H9 (cell line): ENCODE measurements at regions not wholly inside any gene's neighbourhood (a gene's known extent, or its start where the extent isn't known, plus 50 kb on each side); places are given as distances from the start of the nearest gene placed in this dataset.

Source experiments
- DNase-seq: peaks from one replicate; pipeline ENCODE4 v3.0.0-alpha.2; 2017
- H2AFZ ChIP-seq: one replicate; pipeline ENCODE4 v1.6.1; 2013; ENCODE audit warnings: mild to moderate bottlenecking, low read length, control low read depth, moderate library complexity
- H2AK5ac ChIP-seq: 2 replicates; pipeline ENCODE4 v1.6.1; 2013; ENCODE audit warnings: low read length, control low read depth, mixed read lengths; ENCODE audit not compliant: insufficient read length
- H2BK120ac ChIP-seq: one replicate; pipeline ENCODE4 v1.6.1; 2013; ENCODE audit warnings: low read depth, mild to moderate bottlenecking, low read length, control low read depth, inconsistent platforms; ENCODE audit not compliant: poor library complexity, severe bottlenecking
- H2BK12ac ChIP-seq: 2 replicates; pipeline ENCODE4 v1.6.1; 2013; ENCODE audit warnings: low read length, control low read depth, mixed read lengths, low read depth; ENCODE audit not compliant: insufficient read length
- H2BK15ac ChIP-seq: 2 replicates; pipeline ENCODE4 v1.6.1; 2013; ENCODE audit warnings: low read depth, low read length, control low read depth
- H2BK20ac ChIP-seq: one replicate; pipeline ENCODE4 v1.6.1; 2013; ENCODE audit warnings: low read depth, mild to moderate bottlenecking, low read length, control low read depth, inconsistent platforms; ENCODE audit not compliant: poor library complexity, severe bottlenecking
- H2BK5ac ChIP-seq: 2 replicates; pipeline ENCODE4 v1.6.1; 2013; ENCODE audit warnings: low read length, control low read depth, mixed read lengths; ENCODE audit not compliant: insufficient read length
- H3K14ac ChIP-seq: 2 replicates; pipeline ENCODE4 v1.6.1; 2013; ENCODE audit warnings: low read length, control low read depth; ENCODE audit not compliant: insufficient read depth
- H3K18ac ChIP-seq: 2 replicates; pipeline ENCODE4 v1.6.1; 2013; ENCODE audit warnings: low read depth, mild to moderate bottlenecking, mixed read lengths, low read length, control low read depth; ENCODE audit not compliant: insufficient read length
- H3K23ac ChIP-seq: 2 replicates; pipeline ENCODE4 v1.6.1; 2013; ENCODE audit warnings: low read length, control low read depth, mixed read lengths, low read depth; ENCODE audit not compliant: insufficient read length
- H3K23me2 ChIP-seq: 2 replicates; pipeline ENCODE4 v1.6.1; 2013; ENCODE audit warnings: low read depth, mild to moderate bottlenecking, mixed read lengths, low read length, control low read depth; ENCODE audit not compliant: insufficient read length, poor library complexity, severe bottlenecking
- H3K27ac ChIP-seq: 2 replicates; pipeline ENCODE4 v1.5.1; 2013; ENCODE audit warnings: low read length, control low read depth, mixed read lengths, low read depth; ENCODE audit not compliant: insufficient read length
- H3K27me3 ChIP-seq: 2 replicates; pipeline ENCODE4 v1.6.1; 2013; ENCODE audit warnings: low read length, control low read depth, inconsistent platforms; ENCODE audit not compliant: insufficient read depth
- H3K4ac ChIP-seq: 2 replicates; pipeline ENCODE4 v1.6.1; 2013; ENCODE audit warnings: low read depth, mild to moderate bottlenecking, control low read depth, inconsistent platforms, low read length, moderate library complexity
- H3K4me1 ChIP-seq: 2 replicates; pipeline ENCODE4 v1.6.1; 2013; ENCODE audit warnings: low read length, control low read depth, inconsistent platforms; ENCODE audit not compliant: insufficient read depth
- H3K4me2 ChIP-seq: 2 replicates; pipeline ENCODE4 v1.6.1; 2013; ENCODE audit warnings: low read length, control low read depth, mixed read lengths; ENCODE audit not compliant: insufficient read length, insufficient read depth
- H3K56ac ChIP-seq: 2 replicates; pipeline ENCODE4 v1.6.1; 2013; ENCODE audit warnings: low read depth, mild to moderate bottlenecking, mixed read lengths, low read length, control low read depth; ENCODE audit not compliant: insufficient read length
- H3K79me1 ChIP-seq: 2 replicates; pipeline ENCODE4 v1.6.1; 2013; ENCODE audit warnings: low read depth, mild to moderate bottlenecking, moderate library complexity, low read length, control low read depth, inconsistent platforms; ENCODE audit not compliant: insufficient read depth, poor library complexity, severe bottlenecking
- H3K79me2 ChIP-seq: 2 replicates; pipeline ENCODE4 v1.6.1; 2013; ENCODE audit warnings: low read length, control low read depth, inconsistent platforms; ENCODE audit not compliant: insufficient read depth
- H3K9ac ChIP-seq: 2 replicates; pipeline ENCODE4 v1.6.1; 2013; ENCODE audit warnings: low read length, control low read depth, mixed read lengths; ENCODE audit not compliant: insufficient read length; ENCODE audit errors: extremely low read depth
- H3K9me3 ChIP-seq: one replicate; pipeline ENCODE4 v1.6.1; 2013; ENCODE audit warnings: low read depth, low read length, inconsistent platforms; ENCODE audit not compliant: control insufficient read depth
- H3T11ph ChIP-seq: one replicate; pipeline ENCODE4 v1.6.1; 2013; ENCODE audit warnings: mild to moderate bottlenecking, low read length, control low read depth, inconsistent platforms
- H4K20me1 ChIP-seq: one replicate; pipeline ENCODE4 v1.6.1; 2013; ENCODE audit not compliant: control insufficient read depth, insufficient read length, insufficient read depth
- H4K5ac ChIP-seq: 2 replicates; pipeline ENCODE4 v1.6.1; 2013; ENCODE audit warnings: low read depth, mild to moderate bottlenecking, mixed read lengths, low read length, control low read depth; ENCODE audit not compliant: insufficient read length
- H4K8ac ChIP-seq: replicated peaks from 2 replicates; pipeline ENCODE4 v1.6.1; 2013; ENCODE audit warnings: low read length, control low read depth, mixed read lengths, low read depth; ENCODE audit not compliant: insufficient read length
- H4K91ac ChIP-seq: 2 replicates; pipeline ENCODE4 v1.6.1; 2013; ENCODE audit warnings: low read depth, mild to moderate bottlenecking, moderate library complexity, mixed read lengths, low read length, control low read depth; ENCODE audit not compliant: insufficient read length
- H3K27ac Mint-ChIP-seq, 3 experiments: 2 replicates in 2 of 3; 3 replicates in 1 of 3; pipeline ENCODE4 v1.8.0; 2020 to 2021; ENCODE audit warnings: mixed read lengths in 3 of 3, mild to moderate bottlenecking in 1 of 3, moderate library complexity in 1 of 3
- H3K27me3 Mint-ChIP-seq: 2 replicates; pipeline ENCODE4 v1.8.0; 2021; ENCODE audit warnings: low read depth, mild to moderate bottlenecking, moderate library complexity, mixed read lengths
- H3K36me3 Mint-ChIP-seq, 3 experiments: 2 replicates in 2 of 3; 3 replicates in 1 of 3; pipeline ENCODE4 v1.8.0; 2020 to 2021; ENCODE audit warnings: low read depth in 3 of 3, mixed read lengths in 3 of 3; ENCODE audit not compliant: insufficient read depth in 1 of 3
- H3K4me1 Mint-ChIP-seq, 2 experiments: 2 replicates each; pipeline ENCODE4 v1.8.0; 2020; ENCODE audit warnings: mixed read lengths in 2 of 2
- H3K4me3 Mint-ChIP-seq, 2 experiments: 2 replicates in 1 of 2; 3 replicates in 1 of 2; pipeline ENCODE4 v1.8.0; 2020 to 2021; ENCODE audit warnings: mild to moderate bottlenecking in 2 of 2, mixed read lengths in 2 of 2, moderate library complexity in 1 of 2
- H3K9me3 Mint-ChIP-seq, 2 experiments: 2 replicates in 1 of 2; 3 replicates in 1 of 2; pipeline ENCODE4 v1.8.0; 2020; ENCODE audit warnings: mild to moderate bottlenecking in 2 of 2, mixed read lengths in 2 of 2, moderate library complexity in 1 of 2
- WGBS: extraction: QIAGEN DNeasy Blood & Tissue Kit; methylation state at CpG from one replicate; pipeline ENCODE4 v1.1.7; 2013; ENCODE audit warnings: missing lambda C conversion rate, low lambda C conversion rate, mixed read lengths; ENCODE audit not compliant: insufficient read length; ENCODE audit errors: extremely low coverage; 5-methylcytosine and 5-hydroxymethylcytosine counted together
- TF ChIP-seq, protein P1 (sequence below): fragments of 200-600 bp; sonication (generic); conservative IDR thresholded peaks from 3 replicates; pipeline ENCODE4 v1.8.0; 2021; ENCODE audit warnings: antibody characterized with exemption, mild to moderate bottlenecking

DNA sequence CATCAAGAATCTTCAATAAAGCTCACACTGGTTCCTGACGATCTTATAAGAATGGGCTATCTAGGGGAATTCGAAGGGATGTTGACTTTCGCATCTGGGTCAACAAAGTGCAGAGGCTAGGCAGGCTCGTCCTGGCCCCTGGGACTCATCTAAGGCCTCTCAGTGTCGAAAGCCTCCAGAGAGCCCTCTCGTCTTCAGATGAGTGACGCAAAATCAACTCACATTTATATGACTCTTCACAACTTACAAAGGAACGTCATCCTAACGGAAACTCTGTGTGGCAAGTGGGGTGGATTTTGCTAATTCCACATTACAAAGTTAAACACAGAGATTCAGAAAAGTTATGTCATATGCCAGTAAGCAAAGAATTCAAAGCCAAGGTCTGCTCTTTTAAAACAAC lies 270.5 kb upstream of the EXOC2 start:
- no peaks in the 10 kb centered on the region for H3K79me2 ChIP-seq
- no peak for DNase-seq
- TF ChIP-seq, protein P1, sequence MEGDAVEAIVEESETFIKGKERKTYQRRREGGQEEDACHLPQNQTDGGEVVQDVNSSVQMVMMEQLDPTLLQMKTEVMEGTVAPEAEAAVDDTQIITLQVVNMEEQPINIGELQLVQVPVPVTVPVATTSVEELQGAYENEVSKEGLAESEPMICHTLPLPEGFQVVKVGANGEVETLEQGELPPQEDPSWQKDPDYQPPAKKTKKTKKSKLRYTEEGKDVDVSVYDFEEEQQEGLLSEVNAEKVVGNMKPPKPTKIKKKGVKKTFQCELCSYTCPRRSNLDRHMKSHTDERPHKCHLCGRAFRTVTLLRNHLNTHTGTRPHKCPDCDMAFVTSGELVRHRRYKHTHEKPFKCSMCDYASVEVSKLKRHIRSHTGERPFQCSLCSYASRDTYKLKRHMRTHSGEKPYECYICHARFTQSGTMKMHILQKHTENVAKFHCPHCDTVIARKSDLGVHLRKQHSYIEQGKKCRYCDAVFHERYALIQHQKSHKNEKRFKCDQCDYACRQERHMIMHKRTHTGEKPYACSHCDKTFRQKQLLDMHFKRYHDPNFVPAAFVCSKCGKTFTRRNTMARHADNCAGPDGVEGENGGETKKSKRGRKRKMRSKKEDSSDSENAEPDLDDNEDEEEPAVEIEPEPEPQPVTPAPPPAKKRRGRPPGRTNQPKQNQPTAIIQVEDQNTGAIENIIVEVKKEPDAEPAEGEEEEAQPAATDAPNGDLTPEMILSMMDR, result no peak
- no peaks in the 10 kb centered on the region for H3K9me3 ChIP-seq
- no peaks in the 10 kb centered on the region for H3K4me1 ChIP-seq
- no peak overlapping the region for H3T11ph ChIP-seq
- no peak overlapping the region for H3K56ac ChIP-seq
- no peaks in the 10 kb centered on the region for H3K23me2 ChIP-seq
- no peak overlapping the region for H3K9ac ChIP-seq
- no peak overlapping the region for H2BK5ac ChIP-seq
- no peak overlapping the region for H2BK12ac ChIP-seq
- H3K23ac ChIP-seq, result no peak overlapping the region
- Mint-ChIP-seq H3K4me3 (no peak overlapping the region), H3K9me3 (no peaks in the 10 kb centered on the region), H3K4me1 (peaks cover 10 to 12% of the 10 kb centered on the region in 2 experiments), H3K36me3 (no peaks in the 10 kb centered on the region), H3K27ac (no peak overlapping the region), H3K27me3 (peaks cover 26% of the 10 kb centered on the region)
- no peak overlapping the region for H3K18ac ChIP-seq
- H2AFZ ChIP-seq, result no peak overlapping the region
- H3K79me1 ChIP-seq, result no peaks in the 10 kb centered on the region
- no peak overlapping the region for H3K4ac ChIP-seq
- no peaks in the 10 kb centered on the region for H3K27me3 ChIP-seq
- no peaks in the 10 kb centered on the region for H4K20me1 ChIP-seq
- no peak overlapping the region for H4K91ac ChIP-seq
- H2AK5ac ChIP-seq, result no peak overlapping the region
- no peak overlapping the region for H4K8ac ChIP-seq
- H2BK15ac ChIP-seq, result no peak overlapping the region
- no peak overlapping the region for H3K14ac ChIP-seq
- WGBS, result no CpG with 5 or more reads among the region's 9 CpGs
- H4K5ac ChIP-seq, result no peak overlapping the region
- no peak overlapping the region for H3K4me2 ChIP-seq
- no peak overlapping the region for H2BK120ac ChIP-seq
- H3K27ac ChIP-seq, result no peak overlapping the region
- H2BK20ac ChIP-seq, result no peak overlapping the region
